ENCODE measurements at regions not wholly inside any gene's neighbourhood (a gene's known extent, or its start where the extent isn't known, plus 50 kb on each side); places are given as distances from the start of the nearest gene placed in this dataset.

DNA sequence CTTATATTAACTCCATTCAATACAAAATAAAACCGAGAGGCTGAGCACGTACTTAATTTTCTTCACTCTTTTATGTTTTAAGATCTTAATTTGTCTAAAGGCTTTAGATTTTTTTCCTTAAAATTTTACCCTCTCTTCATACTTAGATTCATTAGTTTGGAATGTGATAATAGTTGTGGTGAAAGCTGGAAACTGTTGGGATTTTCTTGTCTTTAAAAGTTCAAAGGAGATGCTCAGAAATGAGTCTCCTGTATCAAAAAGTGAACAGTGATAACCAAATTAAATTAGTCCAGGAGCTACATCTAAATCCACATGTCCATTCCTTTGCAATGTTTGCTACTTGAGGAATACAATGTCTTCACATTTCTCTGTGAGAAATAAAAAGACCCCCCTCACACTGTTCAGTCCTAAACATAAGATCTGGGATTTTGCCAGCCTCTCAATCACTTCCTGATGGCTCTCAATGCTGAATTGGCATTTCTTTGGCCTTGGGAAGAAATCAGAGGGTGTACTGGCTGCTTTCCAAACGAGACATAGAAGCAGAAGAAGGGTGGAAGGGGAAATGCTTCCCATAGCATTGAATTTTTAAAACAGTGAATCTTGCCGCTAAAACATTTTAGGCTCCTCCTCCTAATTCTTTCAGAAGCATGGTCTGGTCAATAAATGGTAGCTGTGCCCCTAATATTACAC is 245.0 kb downstream of the SHOX2 start:
- TF ChIP-seq POLR2A (IDR thresholded peaks at IDR 0.05) (no peak), POLR2AphosphoS5 (IDR thresholded peaks at IDR 0.05) (no peak)
